ENCODE measurements at regions not wholly inside any gene's neighbourhood (a gene's known extent, or its start where the extent isn't known, plus 50 kb on each side); places are given as distances from the start of the nearest gene placed in this dataset.

DNA sequence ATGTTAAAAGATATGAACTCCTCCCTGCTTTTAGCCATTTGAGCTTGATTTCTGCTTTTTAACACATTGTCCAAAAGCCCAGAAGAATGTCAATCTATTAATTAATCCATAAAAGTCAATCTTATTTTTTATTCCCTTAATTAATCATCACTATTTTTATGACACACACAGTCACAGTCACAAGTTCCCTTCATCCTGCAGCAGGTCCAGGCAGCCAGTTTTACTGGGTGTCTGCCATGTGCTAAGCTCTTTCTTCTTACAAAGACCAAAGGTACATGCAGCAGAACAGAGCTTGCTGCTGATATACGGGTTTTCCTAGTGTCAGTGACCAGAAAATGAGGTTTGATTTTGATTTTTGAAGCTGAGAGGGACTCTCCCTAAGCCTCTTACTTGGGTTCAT, 53.3 kb upstream of the SLC22A23 start:
- no peak for DNase-seq (ENCODE audit: extremely low spot score, unreplicated experiment)
- TF ChIP-seq, protein P1, sequence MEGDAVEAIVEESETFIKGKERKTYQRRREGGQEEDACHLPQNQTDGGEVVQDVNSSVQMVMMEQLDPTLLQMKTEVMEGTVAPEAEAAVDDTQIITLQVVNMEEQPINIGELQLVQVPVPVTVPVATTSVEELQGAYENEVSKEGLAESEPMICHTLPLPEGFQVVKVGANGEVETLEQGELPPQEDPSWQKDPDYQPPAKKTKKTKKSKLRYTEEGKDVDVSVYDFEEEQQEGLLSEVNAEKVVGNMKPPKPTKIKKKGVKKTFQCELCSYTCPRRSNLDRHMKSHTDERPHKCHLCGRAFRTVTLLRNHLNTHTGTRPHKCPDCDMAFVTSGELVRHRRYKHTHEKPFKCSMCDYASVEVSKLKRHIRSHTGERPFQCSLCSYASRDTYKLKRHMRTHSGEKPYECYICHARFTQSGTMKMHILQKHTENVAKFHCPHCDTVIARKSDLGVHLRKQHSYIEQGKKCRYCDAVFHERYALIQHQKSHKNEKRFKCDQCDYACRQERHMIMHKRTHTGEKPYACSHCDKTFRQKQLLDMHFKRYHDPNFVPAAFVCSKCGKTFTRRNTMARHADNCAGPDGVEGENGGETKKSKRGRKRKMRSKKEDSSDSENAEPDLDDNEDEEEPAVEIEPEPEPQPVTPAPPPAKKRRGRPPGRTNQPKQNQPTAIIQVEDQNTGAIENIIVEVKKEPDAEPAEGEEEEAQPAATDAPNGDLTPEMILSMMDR (conservative IDR thresholded peaks at IDR 0.05), result no peak
- Mint-ChIP-seq H3K4me1 (ENCODE audit: unreplicated experiment) (peaks cover 40% of the 10 kb centered on the region), H3K9me3 (no peaks in the 10 kb centered on the region), H3K27me3 (no peaks in the 10 kb centered on the region), H3K36me3 (no peaks in the 10 kb centered on the region), H3K4me3 (no peak overlapping the region), H3K27ac (no peak overlapping the region)

- H3K4me3 Mint-ChIP-seq, result no peak overlapping the region
- no peak overlapping the region for H3K27ac Mint-ChIP-seq
- H3K4me1 Mint-ChIP-seq (ENCODE audit: unreplicated experiment), result peaks cover 40% of the 10 kb centered on the region
- no peaks in the 10 kb centered on the region for H3K27me3 Mint-ChIP-seq
- peaks cover 3% of the 10 kb centered on the region for H3K9me3 Mint-ChIP-seq
- H3K36me3 Mint-ChIP-seq, result no peaks in the 10 kb centered on the region
- DNase-seq (ENCODE audit: extremely low spot score, unreplicated experiment), result no peak
- TF ChIP-seq, protein P1 (conservative IDR thresholded peaks at IDR 0.05), result no peak
These were observed 52.5 kb upstream of the SLC22A23 start for GRCh38 chr6:3509336-3509735.

GRCh38 chr6:3506751-3507383, 50.0 kb upstream of the SLC22A23 start:
- Mint-ChIP-seq H3K27me3 (no peaks in the 10 kb centered on the region), H3K27ac (no peak overlapping the region), H3K36me3 (no peaks in the 10 kb centered on the region), H3K4me1 (ENCODE audit: unreplicated experiment) (peaks cover 41% of the 10 kb centered on the region), H3K4me3 (no peak overlapping the region), H3K9me3 (peaks cover 3% of the 10 kb centered on the region)
- TF ChIP-seq, protein P1 (conservative IDR thresholded peaks at IDR 0.05), result no peak
- no peak for DNase-seq (ENCODE audit: extremely low spot score, unreplicated experiment)
